Stomach (tissue), 4 donors: ENCODE measurements at regions not wholly inside any gene's neighbourhood (a gene's known extent, or its start where the extent isn't known, plus 50 kb on each side); places are given as distances from the start of the nearest gene placed in this dataset.

ENCODE experiments used
- CTCF ChIP-seq, 7 experiments: fragments of 450-650 bp in 4 of 7; fragments of 200-600 bp in 3 of 7; sonication (generic) in 3 of 7; IDR thresholded peaks; one replicate each; pipeline ENCODE4 v1.5.1; 2016 to 2019; ENCODE audit warnings: antibody characterized with exemption in 7 of 7, control low read depth in 2 of 7, mild to moderate bottlenecking in 1 of 7
- EP300 ChIP-seq: sonication (generic); formaldehyde crosslinking; IDR thresholded peaks from one replicate; pipeline ENCODE4 v1.6.1; 2017; ENCODE audit warnings: antibody characterized with exemption
- POLR2AphosphoS5 ChIP-seq, 3 donors: sonication (generic); formaldehyde crosslinking; IDR thresholded peaks; one replicate each; pipeline ENCODE4 v1.6.1; 2016; ENCODE audit warnings: antibody characterized with exemption in 3 of 3

- no peak for TF ChIP-seq EP300
- TF ChIP-seq POLR2AphosphoS5 (IDR thresholded peaks at IDR 0.05), result no peak
- TF ChIP-seq CTCF (IDR thresholded peaks at IDR 0.05), result no peak
These were observed 84.3 kb upstream of the NEO1 start for GRCh38 chr15:72967811-72968530.
